LoVo (cell line): ENCODE measurements at regions not wholly inside any gene's neighbourhood (a gene's known extent, or its start where the extent isn't known, plus 50 kb on each side); places are given as distances from the start of the nearest gene placed in this dataset.

Experiments used
- DNase-seq: peaks from one replicate; pipeline ENCODE4 v3.0.0-alpha.2; 2016; ENCODE audit warnings: low spot score

DNA sequence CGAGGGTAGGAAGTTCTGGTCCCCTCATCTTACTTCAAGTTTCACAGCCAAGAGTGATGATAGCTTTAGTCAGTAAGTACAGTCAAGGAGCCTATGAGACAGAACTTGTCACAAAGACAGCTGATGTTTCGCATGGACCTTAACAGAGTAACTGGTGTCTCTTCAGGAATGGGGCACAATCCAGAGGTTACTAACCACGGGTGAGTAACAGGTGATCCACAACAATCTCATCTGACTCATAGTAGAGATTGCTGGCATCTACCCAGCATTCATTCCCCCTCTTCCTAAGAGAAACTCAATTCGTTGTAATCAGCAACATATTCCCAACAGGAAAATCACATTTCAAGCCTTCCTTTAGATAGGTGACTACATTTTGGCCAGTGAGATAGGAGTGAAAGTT lies 126.7 kb downstream of the SNX18 start:
- peak; percentile 45 for DNase-seq

DNA sequence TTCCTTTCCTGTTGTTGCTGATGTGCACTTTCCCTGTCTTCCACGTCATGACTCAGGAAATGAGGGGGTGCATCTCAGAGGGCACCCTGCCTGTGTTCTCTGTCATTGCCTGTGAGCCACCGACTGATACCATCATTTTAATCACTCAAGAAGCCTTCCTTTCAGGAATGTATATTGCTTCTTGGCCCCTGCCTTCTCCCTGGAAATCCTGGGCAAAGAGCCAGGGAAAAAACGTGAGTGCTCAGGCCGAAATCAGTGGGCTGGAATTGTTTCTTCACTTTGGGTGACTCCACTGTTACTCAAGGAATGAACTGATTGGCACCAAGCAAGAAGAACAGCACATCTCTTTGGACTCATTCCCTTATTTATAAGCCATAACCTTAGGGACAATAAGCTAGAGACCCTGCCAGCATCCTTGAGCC lies 126.1 kb downstream of the SNX18 start:
- peak; percentile 29 for DNase-seq

DNA sequence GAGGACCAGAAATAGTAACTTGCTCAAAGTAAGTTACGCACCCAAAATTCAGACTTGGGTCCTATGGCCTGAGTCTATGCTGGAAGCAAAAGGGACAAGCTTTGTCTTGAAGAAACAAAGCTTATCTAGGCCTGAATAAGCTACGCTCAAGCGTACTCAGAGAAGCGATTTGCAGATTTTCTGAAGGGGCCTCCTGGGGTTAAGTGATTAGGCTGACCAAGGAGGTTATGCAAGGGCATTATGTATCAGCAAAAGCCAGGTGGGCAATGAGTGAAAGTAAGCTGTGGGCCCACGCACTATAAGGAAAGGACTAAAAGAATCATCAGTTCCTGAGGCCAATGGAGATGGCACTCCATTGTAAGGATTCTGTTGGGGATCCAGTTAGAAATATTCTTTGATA lies 122.1 kb downstream of the SNX18 start:
- DNase-seq, result no peak

DNA sequence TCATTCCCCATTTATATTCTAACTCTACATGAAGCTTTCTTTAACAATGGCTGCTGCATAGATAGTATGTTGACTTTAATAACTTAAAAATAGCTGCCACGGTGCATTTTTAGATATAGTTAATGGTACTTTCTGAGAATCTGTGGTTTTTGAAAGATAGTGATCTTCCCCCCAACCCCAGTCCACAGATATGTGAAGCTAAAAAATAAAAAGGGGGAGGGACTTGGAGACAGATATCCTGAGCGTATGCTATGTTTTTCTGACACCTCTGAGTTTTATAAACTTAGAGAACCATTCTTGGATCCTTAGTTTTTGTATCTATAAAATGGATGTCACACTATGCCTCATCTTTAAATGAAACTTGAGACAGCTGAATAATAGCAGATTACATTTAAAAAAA lies 120.5 kb downstream of the SNX18 start:
- DNase-seq, result no peak

GRCh38 chr5:54637654-54638053 lies 120.1 kb downstream of the SNX18 start:
- no peak for DNase-seq

- DNase-seq, result no peak
Measured at GRCh38 chr5:54634089-54634488, 116.5 kb downstream of the SNX18 start.

DNA sequence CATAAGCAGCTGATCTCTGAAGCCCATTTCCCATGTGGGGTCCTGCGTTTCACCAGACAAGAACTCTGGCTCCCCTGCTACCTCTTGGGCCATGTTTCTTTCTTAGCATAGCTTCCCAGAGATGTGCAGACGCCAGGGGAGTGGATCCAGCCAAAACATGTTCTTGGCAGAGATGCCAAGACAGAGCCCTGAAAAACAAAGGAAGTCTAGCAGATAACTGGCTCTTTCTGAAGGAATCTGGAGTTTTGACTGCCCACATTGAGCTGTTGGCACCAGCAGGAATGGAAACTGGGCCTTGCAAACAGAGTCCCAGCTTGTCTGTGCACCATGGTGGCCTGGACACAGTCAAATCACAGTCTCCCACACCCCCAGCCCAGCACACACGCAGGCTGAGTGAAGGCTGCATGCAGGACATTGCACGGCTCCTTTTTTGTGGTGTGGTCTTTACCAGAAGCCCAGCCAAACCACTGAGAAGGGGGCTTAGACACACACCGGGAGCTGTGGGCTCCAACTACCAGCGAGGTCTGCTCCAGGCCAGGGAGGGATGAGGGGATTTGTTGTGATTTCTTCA lies 114.7 kb downstream of the SNX18 start:
- DNase-seq, result no peak

DNA sequence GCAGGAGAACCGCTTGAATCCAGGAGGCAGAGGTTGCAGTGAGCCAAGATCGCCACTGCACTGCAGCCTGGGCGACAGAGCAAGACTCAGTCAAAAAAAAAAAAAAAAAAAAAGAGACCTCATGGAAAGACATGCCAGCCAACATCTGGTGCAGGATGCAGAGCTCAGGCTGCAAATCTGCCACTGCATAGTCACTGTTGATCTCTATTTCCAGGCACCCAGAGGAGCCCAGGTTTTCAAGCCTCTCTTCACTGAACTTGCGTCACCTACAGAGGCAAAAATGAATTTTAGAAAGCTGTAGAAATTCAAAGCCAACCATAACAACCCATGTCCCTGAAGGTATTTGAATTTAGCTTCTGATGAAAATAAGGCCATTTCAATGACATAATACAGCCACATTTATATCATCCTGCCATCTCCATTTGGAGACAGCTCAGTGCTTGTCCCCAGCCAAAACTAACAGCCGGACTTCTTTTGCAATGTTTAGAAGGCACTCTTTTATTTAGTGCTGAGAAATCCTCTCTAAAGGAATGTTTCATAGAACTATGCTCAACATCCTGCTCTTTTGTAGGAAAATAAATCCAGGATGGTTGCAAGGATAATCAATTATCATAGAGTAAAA lies 113.3 kb downstream of the SNX18 start:
- no peak for DNase-seq

DNA sequence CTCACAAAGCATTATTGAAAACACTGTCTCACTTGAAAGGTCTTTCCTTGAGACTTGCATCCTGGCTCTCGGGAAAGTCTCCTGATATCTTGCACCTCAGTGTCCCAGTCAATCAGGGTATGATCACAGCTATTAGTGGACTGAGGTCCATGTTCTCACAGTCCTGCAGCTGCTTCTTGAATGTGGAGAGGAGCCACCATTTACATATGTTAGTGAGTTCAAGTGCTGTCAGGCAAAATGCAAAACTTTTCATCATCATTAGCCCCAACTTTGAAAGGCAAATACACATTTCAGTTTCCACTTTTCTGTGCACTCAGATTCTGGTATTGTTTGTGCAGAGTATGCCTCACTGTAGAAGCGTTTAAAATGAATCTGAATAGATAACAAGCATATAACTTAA lies 111.6 kb downstream of the SNX18 start:
- DNase-seq, result no peak

DNA sequence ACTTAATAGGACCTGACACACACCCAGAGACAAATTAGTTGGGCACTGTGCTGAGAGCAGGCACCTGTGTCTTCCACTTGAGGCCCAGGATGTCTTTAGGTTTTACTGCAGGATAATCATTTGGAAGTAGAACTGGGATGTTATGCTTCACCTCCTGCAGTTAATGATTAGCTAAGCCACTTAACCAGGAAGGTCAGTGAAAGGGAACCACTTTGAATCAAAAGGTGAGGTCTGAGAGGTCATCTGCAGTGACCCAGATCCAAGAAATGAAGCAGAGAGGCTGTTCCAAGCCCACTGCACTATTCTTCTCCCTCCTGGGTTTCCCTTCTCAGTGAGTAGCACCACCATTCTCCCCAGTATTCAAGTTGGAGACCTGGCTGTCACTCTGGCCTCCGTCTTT lies 110.5 kb downstream of the SNX18 start:
- no peak for DNase-seq

DNA sequence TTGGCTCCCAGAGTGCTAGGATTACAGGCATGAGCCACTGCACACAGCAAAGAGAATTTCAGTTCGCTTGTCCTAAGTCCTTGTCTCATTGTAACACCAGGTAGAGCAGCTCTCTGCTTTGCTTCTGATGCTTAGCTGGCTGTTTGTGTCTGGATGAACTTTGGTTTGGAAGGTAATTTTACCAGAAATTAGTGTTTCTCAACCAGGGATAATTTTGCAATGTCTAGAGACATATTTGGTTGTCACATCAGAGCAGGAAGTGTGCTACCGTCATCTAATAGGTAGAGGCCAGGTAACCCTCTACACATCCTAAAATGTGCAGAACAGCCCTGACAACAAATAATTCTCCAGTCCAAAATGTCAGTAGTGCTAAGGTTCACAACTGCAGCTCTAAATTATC lies 108.8 kb downstream of the SNX18 start:
- DNase-seq, result no peak

DNA sequence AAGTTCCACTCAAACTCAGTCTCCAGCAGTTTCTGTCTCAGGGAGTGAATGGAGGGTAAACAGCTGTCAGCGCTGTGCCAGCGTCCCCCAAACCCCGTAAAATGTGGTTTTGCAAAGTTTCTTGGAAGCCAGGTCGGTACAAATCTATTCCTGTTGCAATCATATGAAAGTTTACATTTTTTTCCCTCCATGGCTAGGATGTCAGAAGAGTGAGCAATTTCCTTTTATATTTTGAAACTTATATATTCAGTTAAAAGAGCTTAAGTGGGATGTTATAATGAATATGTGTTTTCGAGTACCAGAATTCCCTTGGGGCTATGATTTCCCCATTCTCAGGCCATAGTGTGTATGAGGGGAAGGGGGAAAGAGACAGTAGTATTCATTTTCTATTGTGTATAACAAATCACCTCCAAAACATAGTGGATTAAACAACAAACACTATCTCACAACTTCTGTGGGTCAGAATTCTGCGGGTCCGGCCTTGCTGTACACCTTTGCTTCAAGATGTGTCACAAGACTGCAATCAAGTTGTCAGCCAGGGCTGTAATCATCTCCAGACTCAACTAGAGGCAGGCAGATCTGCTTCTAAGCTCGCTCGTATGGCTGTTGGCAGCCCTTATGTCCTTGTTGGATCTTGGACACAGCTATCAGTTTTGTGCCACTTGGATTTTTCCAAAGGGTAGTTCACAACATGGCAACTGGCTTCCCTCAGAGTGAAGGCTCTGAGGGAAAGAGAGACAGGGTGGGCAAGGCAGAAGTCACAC lies 107.4 kb downstream of the SNX18 start:
- no peak for DNase-seq

DNA sequence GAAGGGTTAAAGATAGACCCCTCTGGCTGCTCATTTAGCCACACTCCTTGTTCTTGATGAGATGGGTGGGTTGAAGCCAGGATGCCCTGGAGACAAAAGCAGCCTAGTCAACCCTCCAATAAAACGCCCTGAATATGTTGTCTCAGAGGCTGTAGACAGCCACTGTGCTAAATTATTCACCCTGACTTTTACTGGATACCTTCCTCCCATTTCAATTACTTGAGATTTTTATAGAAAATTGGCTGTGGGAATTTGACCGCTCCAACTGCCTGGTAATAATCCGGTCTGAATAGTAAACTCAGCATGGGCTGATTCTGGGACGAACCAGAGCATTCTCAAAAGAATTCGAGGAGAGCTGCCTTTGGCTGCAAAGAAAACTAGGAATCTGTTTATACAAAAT lies 104.2 kb downstream of the SNX18 start:
- no peak for DNase-seq

DNA sequence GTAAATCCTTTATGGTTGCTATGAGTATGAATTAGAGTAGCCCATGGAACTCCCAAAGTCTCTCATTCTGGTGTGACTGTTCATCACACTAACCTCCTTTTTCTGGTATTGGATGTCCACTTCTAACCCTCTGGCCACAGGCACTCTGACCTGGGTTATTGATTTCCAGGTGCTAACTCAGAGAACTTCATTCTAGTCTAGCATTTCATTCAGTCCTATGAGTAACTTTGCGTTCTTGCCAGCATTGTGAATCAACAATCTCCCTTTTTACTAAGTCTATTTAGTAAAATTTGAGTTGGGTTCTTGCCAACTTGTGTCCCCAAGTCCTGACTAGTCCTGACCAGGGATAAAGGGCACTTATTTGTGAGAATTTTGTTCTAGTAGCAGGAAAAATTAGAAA lies 103.5 kb downstream of the SNX18 start:
- no peak for DNase-seq

GRCh38 chr5:54620141-54620933 lies 102.8 kb downstream of the SNX18 start:
- DNase-seq, result no peak

- no peak for DNase-seq
Measured at GRCh38 chr5:54619731-54620130, 102.2 kb downstream of the SNX18 start.

DNA sequence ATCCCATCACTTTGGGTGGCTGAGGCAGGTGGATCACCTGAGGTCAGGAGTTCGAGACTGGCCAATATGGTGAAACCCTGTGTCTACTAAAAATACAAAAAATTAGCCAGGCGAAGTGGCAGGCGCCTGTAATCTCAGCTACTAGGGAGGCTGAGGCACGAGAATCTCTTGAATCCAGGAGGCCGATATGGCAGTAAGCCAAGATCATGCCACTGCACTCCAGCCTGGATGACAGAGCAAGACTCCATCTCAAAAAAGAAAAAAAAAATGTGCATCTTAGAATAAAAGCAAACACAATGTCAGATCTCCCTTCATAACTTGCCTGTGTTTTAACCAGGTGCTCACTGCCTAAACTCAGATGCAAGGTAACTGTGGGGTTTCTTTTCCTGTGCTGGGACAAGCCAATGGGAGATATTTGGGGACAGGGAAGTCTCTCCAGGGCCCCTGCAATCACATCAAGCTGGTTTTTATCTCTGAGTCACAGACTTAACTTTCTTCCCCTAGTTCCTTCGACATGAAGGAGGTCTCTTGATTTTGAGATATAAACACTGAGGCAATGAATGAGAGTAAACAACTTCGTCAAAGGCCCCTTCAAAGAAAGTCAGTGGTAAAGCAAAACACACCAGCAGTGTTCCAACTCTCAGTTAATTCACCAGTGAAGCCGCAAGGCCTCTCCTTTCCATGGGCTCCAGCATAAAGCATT lies 99.1 kb downstream of the SNX18 start:
- DNase-seq, result no peak

DNA sequence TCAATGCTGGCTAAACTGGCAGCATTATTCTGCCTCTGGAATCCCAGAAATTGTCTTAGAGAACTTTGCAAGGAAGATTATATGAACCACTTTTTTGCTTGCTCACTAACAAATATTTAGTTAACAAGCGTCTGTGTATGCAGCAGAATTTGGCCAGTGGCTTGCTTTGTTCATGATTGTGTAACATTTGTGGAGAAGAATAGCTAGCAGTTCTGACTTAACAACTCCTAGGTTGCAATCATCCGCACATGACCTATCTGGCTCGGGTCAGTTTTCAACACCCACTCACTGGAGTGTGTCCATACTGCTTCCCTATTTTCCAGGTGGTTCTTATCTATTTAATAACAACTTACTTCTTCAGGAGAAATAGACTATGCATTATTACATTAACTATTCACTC lies 98.5 kb downstream of the SNX18 start:
- no peak for DNase-seq

DNA sequence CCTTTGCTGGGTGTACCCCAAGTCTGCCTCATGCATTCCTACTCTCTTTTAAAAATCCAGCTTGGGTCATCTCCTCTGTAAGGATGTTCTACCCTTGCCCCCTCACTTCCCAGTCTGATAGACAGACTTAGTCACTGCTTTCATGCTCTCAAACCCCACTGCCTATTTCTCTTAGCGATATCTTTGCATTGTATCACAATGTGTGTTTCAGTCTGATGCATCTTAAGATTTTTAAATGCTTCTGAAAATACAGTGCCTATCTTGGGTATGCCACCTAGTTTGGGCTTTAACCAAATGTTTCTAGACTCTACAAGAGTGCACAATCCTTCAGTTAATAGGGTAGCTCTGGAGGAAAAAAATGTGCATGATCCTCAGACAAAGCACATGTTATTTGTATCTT lies 97.8 kb downstream of the SNX18 start:
- no peak for DNase-seq

- DNase-seq, result no peak
Measured at GRCh38 chr5:54612711-54613110, 95.2 kb downstream of the SNX18 start.

DNA sequence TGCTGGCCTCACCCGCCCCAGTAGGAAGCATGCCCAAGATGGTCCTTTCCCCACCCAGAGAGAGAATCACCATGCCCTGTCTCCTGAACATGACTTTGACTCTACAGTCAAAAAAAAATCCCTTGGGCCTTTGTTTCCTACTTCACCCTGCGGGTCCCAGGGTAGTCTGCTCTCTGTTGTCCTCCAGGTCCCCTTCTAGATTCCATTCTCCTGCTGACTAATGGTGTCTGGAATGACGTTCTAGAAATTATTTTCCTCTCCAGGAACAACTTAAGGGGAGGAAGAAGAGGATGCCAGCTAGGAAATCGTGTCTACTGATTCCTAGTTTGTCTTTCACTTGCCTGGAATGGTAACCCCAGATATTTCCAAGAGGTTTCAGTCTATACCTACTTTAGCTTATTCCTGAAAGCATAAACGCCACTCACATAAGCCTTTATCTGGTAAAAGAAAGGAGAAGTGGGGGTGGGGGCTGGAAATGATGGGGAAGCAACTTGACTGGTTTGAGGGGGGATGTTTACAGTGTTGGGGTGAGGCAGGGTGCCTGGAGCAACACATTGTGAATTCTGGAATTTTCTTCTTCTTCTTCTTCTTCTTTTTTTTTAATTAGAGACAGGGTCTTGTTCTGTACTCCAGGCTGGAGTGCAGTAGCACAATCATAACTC lies 93.9 kb downstream of the SNX18 start:
- DNase-seq, result no peak
